ENCODE measurements at regions not wholly inside any gene's neighbourhood (a gene's known extent, or its start where the extent isn't known, plus 50 kb on each side); places are given as distances from the start of the nearest gene placed in this dataset.
"Not testable (repeated sequence)": the region's sequence is repeated elsewhere in the genome, so short reads cannot be mapped to it uniquely, and the experiment has no call there.

DNA sequence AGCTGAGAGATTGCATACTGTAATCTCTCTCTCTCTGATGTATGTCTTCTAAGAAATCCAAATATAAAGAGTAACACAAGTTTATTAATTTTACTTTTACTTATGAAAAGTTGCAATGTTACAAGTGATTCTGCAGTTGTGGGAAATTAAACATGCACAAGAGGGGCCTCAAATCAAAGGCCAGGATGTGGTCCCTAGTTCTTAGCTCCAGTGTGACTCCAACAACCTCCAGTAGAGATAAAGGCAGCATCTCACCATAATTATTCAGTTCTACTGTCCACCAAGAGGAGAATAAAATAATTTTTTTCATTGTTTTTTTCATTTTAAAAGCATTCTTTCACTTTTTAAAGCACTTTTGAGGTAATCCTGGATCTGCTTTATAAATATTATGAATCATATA is 223.3 kb downstream of the RAP2B start:
- no peaks in the 10 kb centered on the region for H3K36me3 ChIP-seq (ENCODE audit: control insufficient read depth in 1 of 2, insufficient read depth in 2 of 2, low read length in 2 of 2)
- H3K4me1 ChIP-seq (ENCODE audit: control insufficient read depth in 1 of 2, insufficient read depth in 2 of 2, low read length in 2 of 2), result no peaks in the 10 kb centered on the region
- H3K9me3 ChIP-seq (ENCODE audit: control insufficient read depth in 1 of 2, low read length in 2 of 2), result no peaks in the 10 kb centered on the region
- H3K27ac ChIP-seq (ENCODE audit: low read length), result no peak overlapping the region
- no peaks in the 10 kb centered on the region for H3K27me3 ChIP-seq (ENCODE audit: low read depth, low read length)
- no peak overlapping the region for H3K4me3 ChIP-seq (ENCODE audit: low read depth in 1 of 2, low read length in 2 of 2)

DNA sequence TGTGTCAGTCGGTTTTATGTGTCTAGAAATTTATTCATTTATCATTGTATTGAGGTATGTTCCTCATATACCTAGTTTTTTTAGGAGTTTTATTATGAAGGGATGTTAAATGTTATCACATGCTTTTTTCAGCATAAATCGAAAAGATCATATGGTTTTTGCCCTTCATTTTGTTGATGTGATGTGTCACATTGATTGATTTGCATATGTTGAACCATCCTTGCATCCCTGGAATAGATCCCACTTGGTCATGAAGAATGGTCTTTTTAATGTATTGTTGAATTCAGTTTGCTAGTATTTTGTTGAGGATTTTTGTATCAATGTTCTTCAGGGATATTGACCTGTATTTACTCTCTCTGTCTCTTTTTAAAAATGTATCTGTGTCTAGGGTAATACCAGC is 230.3 kb downstream of the RAP2B start:
- Histone ChIP-seq H3K36me3 (ENCODE audit: control insufficient read depth in 1 of 2, insufficient read depth in 2 of 2, low read length in 2 of 2) (no peaks in the 10 kb centered on the region), H3K27ac (ENCODE audit: low read length) (no peak overlapping the region), H3K4me3 (ENCODE audit: low read depth in 1 of 2, low read length in 2 of 2) (no peak overlapping the region)

DNA sequence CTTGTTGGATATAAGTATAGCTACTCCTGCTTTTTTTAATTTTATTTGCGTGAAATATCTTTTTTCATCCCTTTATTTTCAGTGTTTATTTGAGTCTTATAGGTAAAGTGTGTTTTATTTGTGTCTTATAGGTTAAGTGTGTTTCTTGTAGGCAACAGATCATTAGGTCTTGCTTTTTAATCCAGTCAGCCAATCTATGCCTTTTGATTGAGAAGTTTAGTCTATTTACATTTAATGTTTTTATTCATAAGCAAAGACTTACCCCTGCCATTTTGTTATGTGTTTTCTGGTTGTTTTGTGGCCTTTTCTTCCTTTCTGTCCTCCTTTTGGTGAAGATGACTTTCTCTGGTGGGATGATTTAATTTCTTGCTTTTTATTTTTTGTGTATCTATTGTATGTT is 232.0 kb downstream of the RAP2B start:
- H3K4me1 ChIP-seq (ENCODE audit: control insufficient read depth in 1 of 2, insufficient read depth in 2 of 2, low read length in 2 of 2), result no peaks in the 10 kb centered on the region
- H3K36me3 ChIP-seq (ENCODE audit: control insufficient read depth in 1 of 2, insufficient read depth in 2 of 2, low read length in 2 of 2), result no peaks in the 10 kb centered on the region
- H3K27ac ChIP-seq (ENCODE audit: low read length), result no peak overlapping the region
- H3K9me3 ChIP-seq (ENCODE audit: control insufficient read depth in 1 of 2, low read length in 2 of 2), result peaks cover 5 to 8% of the 10 kb centered on the region in 2 donors
- H3K4me3 ChIP-seq (ENCODE audit: low read depth in 1 of 2, low read length in 2 of 2), result no peak overlapping the region
- no peaks in the 10 kb centered on the region for H3K27me3 ChIP-seq (ENCODE audit: low read depth, low read length)

More for the DNA sequence above, 230.3 kb downstream of the RAP2B start:
- no peaks in the 10 kb centered on the region for H3K4me1 ChIP-seq (ENCODE audit: control insufficient read depth in 1 of 2, insufficient read depth in 2 of 2, low read length in 2 of 2)
- H3K27me3 ChIP-seq (ENCODE audit: low read depth, low read length), result no peaks in the 10 kb centered on the region
- H3K9me3 ChIP-seq (ENCODE audit: control insufficient read depth in 1 of 2, low read length in 2 of 2), result peaks cover 5 to 8% of the 10 kb centered on the region in 2 donors

DNA sequence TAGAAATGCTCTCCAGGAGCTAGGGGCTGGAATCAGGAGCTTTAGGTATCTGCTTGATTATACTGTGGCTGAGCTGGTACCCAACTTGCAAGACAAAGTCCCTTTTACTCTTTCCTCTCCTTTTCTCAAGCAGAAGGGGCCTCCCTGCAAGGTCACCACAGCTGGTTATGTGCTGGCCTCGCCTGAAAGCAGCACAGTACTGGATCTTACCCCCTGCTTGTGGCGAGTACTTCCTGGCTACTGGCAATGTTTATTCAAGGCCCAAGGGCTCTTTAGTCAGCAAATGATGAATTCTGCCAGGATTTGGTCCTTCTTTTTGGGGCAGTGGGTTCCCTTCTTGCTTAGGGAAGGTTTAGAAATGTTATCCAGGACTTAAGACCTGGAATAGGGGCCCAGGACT is 234.6 kb downstream of the RAP2B start:
- Histone ChIP-seq H3K4me1 (ENCODE audit: control insufficient read depth in 1 of 2, insufficient read depth in 2 of 2, low read length in 2 of 2) (no peaks in the 10 kb centered on the region), H3K4me3 (ENCODE audit: low read depth in 1 of 2, low read length in 2 of 2) (no peak overlapping the region), H3K9me3 (ENCODE audit: control insufficient read depth in 1 of 2, low read length in 2 of 2) (peaks cover 5 to 8% of the 10 kb centered on the region in 2 donors), H3K27me3 (ENCODE audit: low read depth, low read length) (no peaks in the 10 kb centered on the region), H3K36me3 (ENCODE audit: control insufficient read depth in 1 of 2, insufficient read depth in 2 of 2, low read length in 2 of 2) (no peaks in the 10 kb centered on the region), H3K27ac (ENCODE audit: low read length) (no peak overlapping the region)

DNA sequence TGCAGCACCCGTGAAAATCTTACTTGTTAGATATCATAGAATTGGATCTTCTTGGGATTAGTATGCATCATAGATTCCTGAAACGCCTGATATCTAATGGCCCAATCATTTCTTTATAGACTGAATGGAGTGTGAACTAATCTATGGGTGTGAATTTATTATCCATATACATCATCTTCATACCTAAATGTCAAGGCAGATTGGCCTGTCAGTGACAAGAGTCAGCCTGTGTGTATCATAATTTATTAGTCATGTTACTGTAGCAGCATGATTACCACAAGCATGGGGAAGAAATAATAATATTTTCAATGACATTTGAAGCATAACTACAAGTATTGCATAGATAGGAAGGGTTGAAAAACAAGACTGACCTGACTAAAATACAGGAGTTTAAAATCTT is 235.8 kb downstream of the RAP2B start:
- Histone ChIP-seq H3K9me3 (ENCODE audit: control insufficient read depth in 1 of 2, low read length in 2 of 2) (peaks cover 5 to 8% of the 10 kb centered on the region in 2 donors), H3K27ac (ENCODE audit: low read length) (no peak overlapping the region), H3K4me3 (ENCODE audit: low read depth in 1 of 2, low read length in 2 of 2) (no peak overlapping the region), H3K36me3 (ENCODE audit: control insufficient read depth in 1 of 2, insufficient read depth in 2 of 2, low read length in 2 of 2) (no peaks in the 10 kb centered on the region), H3K4me1 (ENCODE audit: control insufficient read depth in 1 of 2, insufficient read depth in 2 of 2, low read length in 2 of 2) (no peaks in the 10 kb centered on the region), H3K27me3 (ENCODE audit: low read depth, low read length) (no peaks in the 10 kb centered on the region)

DNA sequence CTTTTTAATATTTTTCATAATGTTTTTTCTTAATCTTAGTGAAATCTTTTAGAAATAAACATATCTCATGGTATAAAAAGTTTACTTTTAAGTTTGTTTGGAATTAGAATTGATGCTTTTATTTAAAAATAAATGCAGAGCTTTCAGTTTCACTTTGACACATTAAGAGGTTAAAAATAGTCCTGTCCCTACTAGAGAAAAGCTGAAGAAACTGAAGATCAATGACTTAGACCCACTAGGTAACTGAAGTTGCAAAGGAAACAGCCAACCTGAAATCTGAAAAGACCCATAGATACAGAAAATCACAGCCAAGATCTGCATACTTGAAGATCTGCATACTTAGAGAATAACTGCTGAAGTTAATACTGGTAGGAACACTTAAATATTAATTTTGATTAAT is 237.6 kb downstream of the RAP2B start:
- no peak overlapping the region for H3K4me3 ChIP-seq (ENCODE audit: low read depth in 1 of 2, low read length in 2 of 2)
- H3K9me3 ChIP-seq (ENCODE audit: control insufficient read depth in 1 of 2, low read length in 2 of 2), result no peaks in the 10 kb centered on the region
- H3K4me1 ChIP-seq (ENCODE audit: control insufficient read depth in 1 of 2, insufficient read depth in 2 of 2, low read length in 2 of 2), result no peaks in the 10 kb centered on the region
- H3K27ac ChIP-seq (ENCODE audit: low read length), result no peak overlapping the region
- no peaks in the 10 kb centered on the region for H3K36me3 ChIP-seq (ENCODE audit: control insufficient read depth in 1 of 2, insufficient read depth in 2 of 2, low read length in 2 of 2)
- H3K27me3 ChIP-seq (ENCODE audit: low read depth, low read length), result no peaks in the 10 kb centered on the region

DNA sequence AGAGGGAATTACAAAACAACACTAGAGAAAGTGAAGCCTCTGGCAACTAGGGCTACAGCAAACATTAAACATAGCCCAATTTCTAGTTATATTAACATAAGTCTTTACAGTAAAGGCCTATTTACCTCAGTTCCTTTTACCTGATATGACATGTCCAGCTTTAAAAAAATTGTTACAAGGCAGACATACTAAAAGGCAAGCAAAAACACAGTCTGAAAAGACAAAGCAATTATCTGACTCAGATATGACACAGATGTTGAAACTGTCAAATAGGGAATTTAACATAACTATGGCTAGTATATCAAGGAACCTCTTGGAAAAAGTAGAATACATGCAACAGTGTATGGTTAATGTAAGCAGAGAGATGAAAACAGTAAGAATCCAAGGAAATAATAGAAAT is 238.6 kb downstream of the RAP2B start:
- H3K27ac ChIP-seq (ENCODE audit: low read length), result no peak overlapping the region
- no peaks in the 10 kb centered on the region for H3K4me1 ChIP-seq (ENCODE audit: control insufficient read depth in 1 of 2, insufficient read depth in 2 of 2, low read length in 2 of 2)
- H3K4me3 ChIP-seq (ENCODE audit: low read depth in 1 of 2, low read length in 2 of 2), result no peak overlapping the region
- no peaks in the 10 kb centered on the region for H3K36me3 ChIP-seq (ENCODE audit: control insufficient read depth in 1 of 2, insufficient read depth in 2 of 2, low read length in 2 of 2)
- no peaks in the 10 kb centered on the region for H3K9me3 ChIP-seq (ENCODE audit: control insufficient read depth in 1 of 2, low read length in 2 of 2)
- H3K27me3 ChIP-seq (ENCODE audit: low read depth, low read length), result no peaks in the 10 kb centered on the region

DNA sequence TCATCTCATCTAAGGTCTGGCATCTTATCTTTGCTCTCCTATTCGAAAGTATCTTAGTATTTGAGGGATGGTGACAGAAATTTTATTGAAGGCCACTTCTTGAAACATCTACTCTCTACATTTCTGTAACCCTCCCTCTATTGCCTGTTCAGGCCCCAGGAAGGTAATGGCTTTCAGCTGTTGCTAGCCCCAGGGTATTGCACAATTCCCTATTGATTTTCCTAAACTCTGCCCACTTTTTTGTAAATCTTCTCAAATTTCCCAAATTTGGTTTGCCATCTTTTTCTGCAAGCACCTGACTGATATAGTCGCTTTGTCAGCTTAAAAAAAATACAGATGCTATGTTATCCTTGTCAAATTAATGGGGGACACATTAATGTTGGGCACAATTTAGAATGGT is 242.1 kb downstream of the RAP2B start:
- Histone ChIP-seq H3K9me3 (ENCODE audit: control insufficient read depth in 1 of 2, low read length in 2 of 2) (no peaks in the 10 kb centered on the region), H3K27me3 (ENCODE audit: low read depth, low read length) (no peaks in the 10 kb centered on the region), H3K4me3 (ENCODE audit: low read depth in 1 of 2, low read length in 2 of 2) (no peak overlapping the region), H3K36me3 (ENCODE audit: control insufficient read depth in 1 of 2, insufficient read depth in 2 of 2, low read length in 2 of 2) (no peaks in the 10 kb centered on the region), H3K27ac (ENCODE audit: low read length) (no peak overlapping the region), H3K4me1 (ENCODE audit: control insufficient read depth in 1 of 2, insufficient read depth in 2 of 2, low read length in 2 of 2) (no peaks in the 10 kb centered on the region)

DNA sequence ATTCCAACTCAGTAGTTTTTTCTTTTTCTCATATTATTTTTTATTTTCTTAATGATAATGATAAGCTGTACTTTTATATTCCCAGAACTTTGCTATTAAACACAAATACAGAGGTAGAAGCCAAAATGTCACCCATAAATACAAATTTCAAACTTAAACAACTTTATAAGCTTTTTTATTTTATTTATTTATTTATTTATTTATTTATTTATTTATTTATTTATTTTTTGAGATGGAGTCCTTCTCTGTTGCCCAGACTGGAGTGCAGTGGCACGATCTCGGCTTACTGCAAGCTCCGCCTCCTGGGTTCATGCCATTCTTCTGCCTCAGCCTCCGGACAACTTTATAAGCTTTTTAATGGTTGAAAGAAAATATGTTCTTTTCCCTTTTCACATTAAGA is 243.3 kb downstream of the RAP2B start:
- not testable (repeated sequence) for H3K4me3 ChIP-seq (ENCODE audit: low read depth in 1 of 2, low read length in 2 of 2); H3K27me3 ChIP-seq (ENCODE audit: low read depth, low read length); H3K9me3 ChIP-seq (ENCODE audit: control insufficient read depth in 1 of 2, low read length in 2 of 2); H3K36me3 ChIP-seq (ENCODE audit: control insufficient read depth in 1 of 2, insufficient read depth in 2 of 2, low read length in 2 of 2); H3K27ac ChIP-seq (ENCODE audit: low read length); H3K4me1 ChIP-seq (ENCODE audit: control insufficient read depth in 1 of 2, insufficient read depth in 2 of 2, low read length in 2 of 2)

DNA sequence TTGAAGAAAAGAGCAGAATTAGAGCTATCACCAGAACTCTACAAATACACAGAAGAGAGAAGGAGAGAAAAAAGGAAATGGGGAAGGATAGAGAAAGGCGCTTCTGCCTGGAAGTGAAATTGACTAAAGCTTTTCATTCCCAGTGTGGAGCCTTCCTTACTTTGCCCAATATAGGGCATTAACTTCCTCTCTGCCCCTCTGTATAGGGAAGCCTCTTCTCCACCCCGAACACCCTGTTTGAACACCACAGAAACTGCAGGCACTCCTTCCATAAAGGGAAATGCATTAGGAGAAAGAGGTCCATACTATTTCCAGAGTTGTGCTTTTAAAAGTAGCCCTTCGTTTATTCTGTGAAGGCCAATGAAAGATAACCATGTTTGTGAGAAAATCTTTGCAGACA is 248.5 kb downstream of the RAP2B start:
- Histone ChIP-seq H3K27ac (ENCODE audit: low read length) (no peak overlapping the region), H3K36me3 (ENCODE audit: control insufficient read depth in 1 of 2, insufficient read depth in 2 of 2, low read length in 2 of 2) (no peaks in the 10 kb centered on the region), H3K27me3 (ENCODE audit: low read depth, low read length) (no peaks in the 10 kb centered on the region), H3K4me3 (ENCODE audit: low read depth in 1 of 2, low read length in 2 of 2) (no peak overlapping the region), H3K9me3 (ENCODE audit: control insufficient read depth in 1 of 2, low read length in 2 of 2) (no peaks in the 10 kb centered on the region), H3K4me1 (ENCODE audit: control insufficient read depth in 1 of 2, insufficient read depth in 2 of 2, low read length in 2 of 2) (no peaks in the 10 kb centered on the region)

DNA sequence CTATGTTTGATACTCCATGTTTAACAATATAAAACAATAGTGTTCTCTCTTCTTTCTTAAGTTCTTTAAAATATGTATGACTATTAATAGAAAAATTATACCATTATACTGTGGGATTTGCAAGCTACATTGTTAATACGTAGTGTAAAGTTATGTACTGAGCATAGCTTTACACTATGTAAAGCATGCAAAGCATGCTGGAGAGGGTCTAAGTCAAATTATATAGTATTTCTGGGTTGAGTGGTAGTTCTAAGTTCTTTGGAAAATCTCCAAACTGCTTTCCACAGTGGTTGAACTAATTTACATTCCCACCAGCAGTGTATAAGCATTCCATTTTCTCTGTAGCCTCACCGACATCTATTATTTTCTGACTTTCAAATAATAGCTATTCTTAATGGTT is 253.0 kb downstream of the RAP2B start:
- Histone ChIP-seq H3K36me3 (ENCODE audit: control insufficient read depth in 1 of 2, insufficient read depth in 2 of 2, low read length in 2 of 2) (no peaks in the 10 kb centered on the region), H3K9me3 (ENCODE audit: control insufficient read depth in 1 of 2, low read length in 2 of 2) (peaks cover 0 to 21% of the 10 kb centered on the region in 2 donors), H3K4me1 (ENCODE audit: control insufficient read depth in 1 of 2, insufficient read depth in 2 of 2, low read length in 2 of 2) (no peaks in the 10 kb centered on the region), H3K27me3 (ENCODE audit: low read depth, low read length) (no peaks in the 10 kb centered on the region), H3K4me3 (ENCODE audit: low read depth in 1 of 2, low read length in 2 of 2) (no peak overlapping the region), H3K27ac (ENCODE audit: low read length) (no peak overlapping the region)

DNA sequence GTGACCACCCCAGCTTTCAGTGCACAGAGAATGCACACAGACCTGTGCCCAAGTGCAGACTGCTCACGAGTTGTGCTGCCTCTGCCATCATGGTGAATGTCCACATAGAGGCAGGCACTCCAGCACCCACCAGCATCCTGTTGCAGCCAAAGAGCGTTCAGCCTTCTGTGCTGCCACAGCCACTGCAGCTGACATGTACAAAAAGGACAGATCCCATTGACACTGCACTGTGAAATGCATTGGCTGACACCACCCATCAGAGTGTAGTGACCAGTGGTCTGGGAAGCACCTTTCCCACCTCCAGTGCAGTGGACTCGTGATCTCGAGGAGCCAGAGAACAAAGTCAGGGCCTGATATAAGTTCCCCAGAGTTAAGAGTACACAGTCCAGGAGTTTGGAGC is 260.3 kb downstream of the RAP2B start:
- Histone ChIP-seq H3K4me3 (ENCODE audit: low read depth in 1 of 2, low read length in 2 of 2) (no peak overlapping the region), H3K27me3 (ENCODE audit: low read depth, low read length) (no peaks in the 10 kb centered on the region), H3K4me1 (ENCODE audit: control insufficient read depth in 1 of 2, insufficient read depth in 2 of 2, low read length in 2 of 2) (no peaks in the 10 kb centered on the region), H3K9me3 (ENCODE audit: control insufficient read depth in 1 of 2, low read length in 2 of 2) (peaks cover 0 to 48% of the 10 kb centered on the region in 2 donors), H3K27ac (ENCODE audit: low read length) (no peak overlapping the region), H3K36me3 (ENCODE audit: control insufficient read depth in 1 of 2, insufficient read depth in 2 of 2, low read length in 2 of 2) (no peaks in the 10 kb centered on the region)

Measured in muscle layer of duodenum (tissue), 2 donors.